Activated gamma-delta T cell treated with Interleukin-2 at 50 U/mL for 16 hours (primary cell): ENCODE measurements at regions not wholly inside any gene's neighbourhood (a gene's known extent, or its start where the extent isn't known, plus 50 kb on each side); places are given as distances from the start of the nearest gene placed in this dataset.
"Not testable (repeated sequence)": the region's sequence is repeated elsewhere in the genome, so short reads cannot be mapped to it uniquely, and the experiment has no call there.

Source experiments
- DNase-seq: peaks from one replicate; pipeline ENCODE4 v3.0.0-alpha.2; 2020

GRCh38 chr22:48719978-48720661, 1107.6 kb downstream of the BRD1 start:
- DNase-seq: no peak

- no peak for DNase-seq
Measured at GRCh38 chr22:48718818-48719500, 1108.7 kb downstream of the BRD1 start.

- no peak for DNase-seq
Measured at GRCh38 chr22:48717883-48718817, 1109.5 kb downstream of the BRD1 start.

- no peak for DNase-seq
Measured at GRCh38 chr22:48717076-48717810, 1110.4 kb downstream of the BRD1 start.

GRCh38 chr22:48716154-48716553, 1111.5 kb downstream of the BRD1 start:
- DNase-seq: not testable (repeated sequence)

- no peak for DNase-seq
Measured at GRCh38 chr22:48715511-48715910, 1112.2 kb downstream of the BRD1 start.

- DNase-seq: no peak
Measured at GRCh38 chr22:48714231-48714630, 1113.4 kb downstream of the BRD1 start.

- no peak for DNase-seq
Measured at GRCh38 chr22:48713272-48714205, 1114.1 kb downstream of the BRD1 start.

GRCh38 chr22:48712558-48713271, 1115.0 kb downstream of the BRD1 start:
- DNase-seq: no peak

- DNase-seq: no peak
Measured at GRCh38 chr22:48711669-48712068, 1116.0 kb downstream of the BRD1 start.

- no peak for DNase-seq
Measured at GRCh38 chr22:48711031-48711431, 1116.6 kb downstream of the BRD1 start.

- no peak for DNase-seq
Measured at GRCh38 chr22:48710410-48710809, 1117.3 kb downstream of the BRD1 start.

GRCh38 chr22:48709976-48710375, 1117.7 kb downstream of the BRD1 start:
- DNase-seq: no peak

GRCh38 chr22:48709453-48709852, 1118.2 kb downstream of the BRD1 start:
- DNase-seq: no peak

- no peak for DNase-seq
Measured at GRCh38 chr22:48708558-48709245, 1119.0 kb downstream of the BRD1 start.

GRCh38 chr22:48707763-48708557, 1119.7 kb downstream of the BRD1 start:
- no peak for DNase-seq

- no peak for DNase-seq
Measured at GRCh38 chr22:48706934-48707762, 1120.5 kb downstream of the BRD1 start.

GRCh38 chr22:48705917-48706605, 1121.6 kb downstream of the BRD1 start:
- DNase-seq: no peak
